GM18873 (cell line): ENCODE measurements at regions not wholly inside any gene's neighbourhood (a gene's known extent, or its start where the extent isn't known, plus 50 kb on each side); places are given as distances from the start of the nearest gene placed in this dataset.
"Not testable (repeated sequence)": the region's sequence is repeated elsewhere in the genome, so short reads cannot be mapped to it uniquely, and the experiment has no call there.

ENCODE experiments used
- ATAC-seq: cut with Tn5 transposase; IDR thresholded peaks from one replicate; pipeline ENCODE4 v1.9.1; 2021; ENCODE audit warnings: mild to moderate bottlenecking, moderate library complexity, moderate number of reproducible peaks; ENCODE audit not compliant: unreplicated experiment, low FRiP score

DNA sequence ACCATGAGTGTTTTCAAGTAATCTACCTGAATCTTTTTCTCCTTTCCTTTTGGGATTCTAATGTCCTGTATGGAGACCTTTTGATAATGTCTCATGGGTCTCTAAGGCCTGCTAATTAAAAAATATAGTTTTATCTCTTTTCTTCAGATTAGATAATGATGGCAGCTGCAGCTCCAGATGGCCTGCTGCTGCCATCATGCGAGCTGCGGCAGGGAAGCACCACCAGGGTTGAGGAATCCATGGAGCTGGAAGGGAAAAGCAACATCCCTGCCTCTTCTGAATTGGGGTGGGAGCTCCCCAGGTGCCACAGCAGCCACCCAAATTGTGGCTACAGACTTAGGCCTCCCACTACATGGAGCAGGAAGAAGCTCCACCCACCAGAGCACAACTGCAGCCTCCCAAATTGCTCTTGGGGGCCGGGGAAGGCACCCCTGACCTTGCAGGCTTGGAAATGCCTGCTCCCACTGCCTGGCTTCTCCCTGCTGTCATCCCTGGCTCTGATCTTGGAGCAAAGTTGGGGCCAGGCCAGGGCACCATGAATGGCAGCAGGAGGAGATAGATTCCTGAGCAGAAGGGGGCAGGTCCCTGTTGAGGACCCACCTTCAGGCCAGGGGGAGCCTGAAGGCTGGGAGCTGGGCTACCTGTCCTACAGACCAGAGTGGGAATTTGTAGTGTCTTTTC, 189.6 kb upstream of the MAN1A1 start:
- ATAC-seq = no peak

DNA sequence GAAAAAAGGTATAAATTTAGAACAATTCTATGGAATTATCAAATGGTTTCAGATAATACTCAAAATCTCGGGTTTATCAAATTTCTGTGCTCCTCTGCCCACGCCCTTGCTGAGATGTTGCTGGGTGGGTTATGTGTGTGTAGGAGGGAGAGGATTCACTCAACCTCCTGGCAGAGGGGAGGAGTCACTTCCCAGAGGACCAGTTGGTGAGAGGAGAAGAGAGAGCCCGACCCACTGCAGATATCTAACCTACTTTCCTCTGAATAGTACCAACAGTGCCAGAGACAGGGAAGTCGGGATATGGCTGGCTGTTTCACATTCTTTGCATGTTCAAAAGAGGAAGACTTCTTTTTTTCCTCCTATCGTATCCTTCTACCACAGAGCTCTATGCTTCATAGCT, 187.1 kb upstream of the MAN1A1 start:
- ATAC-seq = no peak

DNA sequence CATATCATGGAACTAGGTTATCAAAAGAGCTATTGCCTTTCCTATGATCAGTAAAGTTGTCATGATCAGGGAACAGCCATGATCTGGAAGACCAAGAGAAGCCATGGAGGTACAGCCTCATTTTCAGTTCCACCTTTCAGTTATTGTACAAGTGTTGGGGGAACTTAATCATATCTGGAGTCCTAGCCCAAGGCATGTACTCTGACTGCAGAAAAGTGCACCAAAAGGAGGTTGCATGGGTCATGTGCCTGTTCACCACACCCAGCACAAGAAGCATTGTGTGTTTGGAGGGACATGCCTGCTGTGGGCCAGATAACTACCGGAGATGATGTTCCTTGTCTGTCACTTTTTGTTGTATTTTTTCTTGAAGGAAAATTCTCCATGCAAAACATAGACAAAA, 185.8 kb upstream of the MAN1A1 start:
- ATAC-seq = no peak

DNA sequence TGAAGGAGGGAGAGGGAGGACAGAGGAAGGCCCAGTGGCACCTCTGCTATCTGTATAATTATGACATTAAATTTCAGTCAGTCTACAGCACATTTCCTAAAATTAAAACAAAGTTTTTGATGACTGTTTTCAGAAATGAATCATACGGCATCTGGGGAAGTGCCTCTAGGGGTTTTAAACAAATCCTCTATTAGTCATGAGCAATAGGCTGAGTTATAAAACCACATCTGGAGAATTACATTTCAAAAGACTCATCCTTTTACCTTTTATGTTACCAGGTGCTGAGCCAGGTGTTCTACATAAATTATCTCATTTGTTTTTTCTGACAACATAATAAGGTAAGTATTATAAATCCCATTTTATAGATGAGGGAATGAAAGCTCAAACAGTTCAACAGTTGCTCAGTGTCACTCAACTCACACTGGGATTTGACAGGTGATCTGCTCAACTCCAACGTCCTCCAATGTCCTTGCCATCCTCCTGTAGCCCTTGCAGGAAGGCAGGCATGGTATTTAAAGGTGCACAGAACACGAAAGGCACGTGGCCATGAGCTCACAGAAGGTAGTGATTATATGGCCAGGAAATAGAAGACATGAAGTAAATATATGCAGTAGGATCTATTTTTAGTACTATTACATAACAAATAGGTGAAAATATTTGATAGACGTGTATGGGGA, 184.2 kb upstream of the MAN1A1 start:
- peak; percentile 61 for ATAC-seq

DNA sequence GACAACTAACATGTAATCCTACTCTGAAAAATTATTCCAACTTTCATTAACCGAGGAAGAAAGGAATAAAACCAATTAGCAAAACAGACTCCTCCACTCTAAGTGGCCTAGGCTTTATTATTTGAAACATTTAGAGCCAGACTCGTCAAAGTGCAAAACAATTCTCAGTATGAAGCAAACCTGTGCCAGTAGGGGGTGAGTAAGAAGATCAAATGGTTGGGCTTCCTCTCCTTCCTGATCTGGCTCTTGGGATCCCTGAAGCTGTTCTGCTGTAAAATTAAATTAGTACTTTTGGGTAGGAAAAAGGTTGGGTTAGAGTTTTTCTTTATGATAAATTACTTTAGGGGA, 177.6 kb upstream of the MAN1A1 start:
- ATAC-seq = no peak

DNA sequence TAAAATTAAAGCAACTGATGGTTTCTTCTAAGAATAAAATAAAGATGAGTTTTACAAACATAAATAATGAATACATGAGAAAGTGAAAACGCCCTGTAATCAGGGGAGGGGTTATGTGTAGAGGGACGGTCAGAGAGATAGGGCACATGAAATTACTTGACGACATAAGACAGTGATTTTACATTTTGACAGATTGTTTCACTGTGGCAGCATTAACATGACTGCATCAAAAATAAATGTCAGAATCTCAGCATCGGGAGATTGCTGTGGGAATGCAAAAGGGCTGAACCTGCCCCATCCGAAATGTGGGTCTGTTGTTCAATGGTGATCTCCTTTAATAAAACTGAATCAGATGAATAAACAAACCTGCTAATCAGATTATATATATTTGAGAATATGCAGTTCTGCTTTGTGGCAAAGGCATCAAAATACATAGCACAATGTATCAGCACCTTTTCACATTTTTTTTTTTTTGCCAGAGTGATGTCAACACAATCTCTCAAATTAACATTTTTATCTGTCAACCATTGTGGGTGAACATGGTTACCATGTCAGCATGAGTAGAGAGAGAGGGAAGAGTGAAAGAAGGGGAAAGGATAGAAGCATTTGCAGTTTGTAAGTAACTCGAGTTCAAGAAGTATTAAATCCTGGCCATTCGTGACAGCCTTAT, 177.1 kb upstream of the MAN1A1 start:
- no peak for ATAC-seq

DNA sequence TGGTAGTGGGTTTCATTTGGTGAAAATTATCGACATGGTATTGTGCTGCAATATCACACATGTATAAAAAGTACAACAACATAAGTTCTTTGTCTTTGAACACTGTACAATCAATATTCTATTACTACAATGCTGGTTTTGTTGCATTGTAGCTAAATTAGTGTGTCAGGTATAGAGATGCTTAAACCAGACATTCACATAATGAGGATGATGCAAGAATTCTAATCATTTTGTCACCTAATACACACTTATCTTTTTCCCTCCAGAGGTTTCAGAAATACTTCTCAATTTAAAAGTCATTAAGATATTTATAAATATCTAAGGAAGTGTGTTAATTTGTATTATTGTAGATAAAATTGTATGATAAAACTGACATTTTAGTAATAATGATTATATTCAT, 174.8 kb upstream of the MAN1A1 start:
- no peak for ATAC-seq

DNA sequence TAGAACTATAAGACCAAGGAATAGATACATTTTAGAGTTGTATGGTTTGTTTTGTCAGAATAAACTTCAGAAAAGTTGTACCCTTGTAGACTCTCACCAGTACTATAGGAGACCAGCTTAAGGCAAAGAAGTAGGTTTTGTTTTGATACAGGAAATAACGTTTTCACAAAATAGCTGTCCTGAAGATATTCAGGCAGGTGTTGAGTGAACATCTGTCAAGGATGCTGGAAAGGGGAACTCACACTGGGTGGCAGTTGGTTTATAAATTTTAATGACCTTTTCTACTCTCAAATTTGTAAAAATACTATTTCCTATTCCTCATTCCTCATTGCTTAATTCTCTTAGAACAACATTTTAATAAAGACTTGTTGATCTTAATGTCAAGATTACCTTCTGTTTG, 174.0 kb upstream of the MAN1A1 start:
- no peak for ATAC-seq

DNA sequence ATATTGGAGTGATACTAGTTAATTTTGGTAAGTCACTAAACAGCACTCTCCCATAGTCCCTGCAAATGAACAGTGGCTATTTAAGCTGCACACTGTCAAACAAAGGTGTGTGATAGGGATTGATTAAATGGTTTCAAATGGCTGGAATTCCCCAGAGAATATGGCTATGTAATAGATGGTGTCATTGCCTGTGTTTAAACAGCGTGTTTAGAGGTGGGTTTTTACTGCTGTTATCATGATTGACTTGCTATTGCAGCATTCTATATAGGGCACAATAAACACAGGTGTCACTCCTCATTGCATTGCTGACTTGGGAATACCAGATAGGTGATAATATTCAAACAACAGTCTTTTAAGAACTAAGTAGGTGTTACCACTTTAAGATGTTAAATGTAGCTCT, 171.7 kb upstream of the MAN1A1 start:
- no peak for ATAC-seq

DNA sequence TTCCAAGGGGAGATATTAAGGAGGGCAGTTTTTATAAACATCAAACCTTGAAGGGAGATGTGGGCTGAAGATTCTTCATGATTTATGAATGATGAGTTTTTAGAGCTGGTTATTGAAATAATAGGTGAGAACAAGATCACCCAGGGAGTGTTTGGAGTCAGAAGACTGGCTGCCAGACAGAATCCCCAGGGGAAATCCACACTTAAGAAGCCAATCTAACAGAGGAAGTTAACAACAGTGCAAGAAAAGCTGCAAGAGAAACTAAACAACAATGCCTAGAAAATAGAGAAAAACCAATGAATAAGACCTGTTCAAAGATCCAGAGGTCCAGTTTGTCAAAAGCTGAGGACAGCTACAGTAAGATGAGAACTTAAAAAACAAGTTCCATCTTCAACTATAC, 167.9 kb upstream of the MAN1A1 start:
- ATAC-seq = no peak

DNA sequence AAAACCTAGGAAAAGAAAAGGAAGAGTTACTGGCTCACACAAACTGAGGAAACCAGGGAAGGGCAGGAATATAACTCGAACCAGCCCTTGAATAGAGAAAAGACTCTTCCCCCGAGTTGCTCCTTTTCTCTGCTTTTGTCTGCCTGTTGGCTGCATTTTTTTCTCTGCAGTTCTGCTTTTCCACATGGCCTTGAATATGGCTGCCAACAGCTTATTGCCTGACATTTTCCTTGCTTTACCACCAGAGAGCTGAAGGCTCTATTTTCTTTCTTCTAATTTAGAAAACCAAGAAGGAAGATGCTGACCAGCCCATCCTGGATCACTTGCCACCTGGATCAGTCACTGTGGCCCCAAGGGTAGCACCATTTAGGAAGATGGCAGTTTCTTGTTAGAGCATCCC, 164.8 kb upstream of the MAN1A1 start:
- no peak for ATAC-seq

DNA sequence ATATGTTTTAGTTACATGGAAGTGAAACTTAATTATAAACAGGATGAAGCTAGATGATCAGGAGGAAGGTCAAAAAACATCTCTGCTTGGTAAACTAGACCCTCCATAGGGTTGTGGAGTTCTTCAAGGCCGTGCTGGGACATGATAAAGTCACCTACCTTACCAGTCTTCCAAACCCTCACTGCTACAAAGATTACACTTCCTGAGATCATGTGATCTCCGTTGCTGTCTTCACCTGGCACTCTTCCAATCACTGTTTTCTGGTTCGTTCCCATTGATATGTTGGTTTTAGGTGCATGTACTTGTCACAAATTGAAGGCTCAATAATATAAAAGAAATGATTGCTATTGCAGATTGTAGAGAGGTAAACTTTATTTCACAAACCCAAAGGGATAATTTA, 161.5 kb upstream of the MAN1A1 start:
- no peak for ATAC-seq

DNA sequence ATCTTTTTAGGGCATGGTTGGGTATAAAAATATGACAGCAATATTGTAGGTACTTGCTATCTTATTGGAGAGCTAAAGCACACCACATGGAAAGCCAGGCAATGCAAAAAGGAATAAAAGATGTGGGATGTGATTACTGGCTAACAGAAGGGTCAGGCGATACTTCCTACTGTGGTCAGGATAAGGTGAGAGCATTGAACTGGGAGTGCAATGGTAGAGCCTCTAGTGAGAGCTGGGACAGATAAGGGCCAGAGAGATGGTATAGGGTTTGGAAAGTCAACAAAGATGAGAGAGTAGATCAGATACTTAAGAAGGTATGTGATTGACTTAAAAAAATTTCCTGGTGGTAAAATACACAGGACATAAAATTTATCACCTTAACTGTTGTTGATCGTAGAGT, 160.7 kb upstream of the MAN1A1 start:
- ATAC-seq = no peak

DNA sequence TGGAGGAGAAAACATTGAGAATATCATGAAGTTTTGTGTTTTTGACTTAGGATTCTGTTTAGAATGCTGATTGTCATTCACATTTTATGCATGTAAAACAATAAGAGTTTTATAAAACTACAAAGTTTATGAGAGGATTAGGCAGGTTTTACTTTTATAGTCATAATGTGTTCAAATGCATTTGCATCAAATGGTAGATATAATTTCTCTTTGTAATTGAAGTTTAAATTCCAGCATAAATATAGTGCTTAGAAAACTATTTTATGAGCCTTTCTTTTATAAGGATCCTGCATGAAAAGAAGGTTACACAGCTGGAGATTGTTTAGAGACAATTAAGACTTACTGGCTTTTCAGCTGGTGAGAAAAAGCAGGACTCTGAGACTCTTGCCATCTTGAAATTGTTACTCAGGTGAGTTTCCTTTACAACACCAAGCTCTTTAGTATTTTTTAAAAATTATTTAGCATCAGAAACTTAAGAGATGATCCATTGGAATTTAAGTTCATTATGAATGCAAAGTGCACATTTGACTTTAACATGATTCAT, 157.1 kb upstream of the MAN1A1 start:
- no peak for ATAC-seq

DNA sequence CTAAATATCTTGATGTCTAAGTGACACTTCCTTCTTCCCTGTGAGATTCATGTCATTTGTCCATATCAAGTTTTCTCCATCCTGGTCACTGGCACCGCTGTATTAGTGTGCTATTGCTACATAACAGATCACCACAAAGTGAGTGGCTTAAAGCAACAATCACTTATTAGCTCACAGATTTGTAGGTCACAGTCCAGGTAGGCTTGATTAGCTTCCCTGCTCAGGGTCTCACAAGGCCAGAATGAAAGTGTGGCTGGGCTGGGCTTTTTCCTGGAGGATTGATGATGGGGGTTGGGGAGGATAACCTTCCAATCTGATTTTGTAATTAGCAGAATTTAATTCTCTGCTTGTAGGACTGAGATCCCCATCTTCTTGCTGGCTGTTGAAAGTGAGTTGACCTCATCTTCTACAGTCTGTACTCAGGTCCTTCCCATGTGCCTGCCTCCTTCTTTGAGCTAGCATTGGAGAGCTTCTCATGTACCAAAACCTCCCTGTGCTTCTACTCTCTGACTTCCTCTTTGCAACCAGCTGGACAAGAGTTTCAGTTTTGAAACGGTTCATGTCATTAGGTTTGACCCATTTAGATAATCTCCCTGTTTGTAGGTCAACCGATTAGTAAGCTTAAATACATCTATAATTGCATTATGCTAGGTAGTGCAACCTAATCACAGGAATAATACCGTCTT, 152.4 kb upstream of the MAN1A1 start:
- peak; percentile 69 for ATAC-seq

DNA sequence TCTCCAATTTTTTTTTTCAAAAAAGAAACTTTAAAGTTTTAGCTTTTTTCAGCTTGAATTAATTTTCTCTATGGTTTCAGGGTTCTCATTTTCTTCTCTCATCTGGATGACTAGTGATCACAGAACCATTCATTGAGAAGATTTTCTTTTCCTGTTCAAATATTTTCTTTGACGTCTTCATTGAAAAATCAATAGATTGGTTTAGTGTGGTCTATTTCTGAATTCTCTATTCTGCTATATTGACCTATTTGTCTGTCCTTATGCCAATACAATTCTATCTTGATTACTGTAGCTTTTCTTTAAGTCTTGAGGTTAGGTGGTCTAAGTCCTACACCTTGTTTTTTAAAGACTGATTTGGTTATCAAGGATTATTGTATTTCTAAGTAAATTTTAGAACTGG, 150.2 kb upstream of the MAN1A1 start:
- ATAC-seq = no peak

DNA sequence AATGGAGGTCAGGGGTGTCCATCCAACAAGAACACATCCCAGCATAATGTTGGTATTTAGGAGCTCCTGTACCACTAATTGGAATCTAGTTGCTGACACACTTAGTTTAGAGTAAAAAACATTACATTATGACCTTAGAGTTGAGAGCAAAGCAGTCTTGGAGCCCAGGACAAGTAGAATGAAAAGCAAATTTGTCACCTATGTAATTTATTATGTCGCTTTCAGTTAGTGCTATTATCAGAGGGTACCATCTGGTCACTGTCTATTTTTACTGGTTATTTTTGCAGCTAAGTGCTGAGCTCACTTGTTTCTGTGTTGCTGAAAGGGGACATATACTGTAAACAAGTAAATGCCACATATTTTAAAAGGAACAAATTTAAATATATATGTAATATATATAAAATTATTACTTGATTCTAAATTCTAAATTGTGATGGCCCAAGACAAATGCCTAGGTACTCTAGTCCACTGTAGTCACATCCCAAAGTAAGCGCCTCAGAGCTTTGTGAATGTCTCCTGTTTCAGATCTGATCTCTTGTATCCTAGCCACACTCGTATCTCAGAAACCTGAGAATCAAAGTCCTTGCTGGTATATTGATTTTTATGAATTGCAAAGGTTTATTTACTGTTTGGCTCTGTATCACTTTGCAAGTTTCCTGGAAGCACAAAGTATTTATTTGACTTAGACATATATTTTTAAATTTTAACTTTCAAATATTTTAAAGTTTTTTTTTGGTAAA, 148.6 kb upstream of the MAN1A1 start:
- no peak for ATAC-seq

DNA sequence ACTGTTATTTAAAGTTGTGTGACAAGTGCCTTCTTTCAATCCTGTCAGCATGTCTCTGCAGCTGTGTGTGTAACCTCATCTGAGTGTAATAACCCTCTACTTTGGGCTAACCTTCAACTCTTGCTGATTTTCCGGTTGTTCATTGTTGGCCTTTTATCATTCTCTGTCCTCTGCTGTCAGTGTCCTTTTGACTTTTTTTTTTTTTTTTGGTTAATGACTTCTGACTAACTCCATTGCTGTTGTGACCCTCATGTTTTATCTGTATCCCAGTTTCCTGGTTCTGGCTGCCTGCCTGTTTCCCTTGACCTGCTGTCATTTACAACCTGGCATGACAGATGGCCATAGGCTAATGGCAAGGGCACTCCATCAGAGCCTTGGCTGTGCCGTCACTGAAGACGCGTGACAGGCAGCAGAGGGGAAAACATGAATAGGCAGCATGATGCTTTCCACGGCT, 145.7 kb upstream of the MAN1A1 start:
- ATAC-seq = no peak

DNA sequence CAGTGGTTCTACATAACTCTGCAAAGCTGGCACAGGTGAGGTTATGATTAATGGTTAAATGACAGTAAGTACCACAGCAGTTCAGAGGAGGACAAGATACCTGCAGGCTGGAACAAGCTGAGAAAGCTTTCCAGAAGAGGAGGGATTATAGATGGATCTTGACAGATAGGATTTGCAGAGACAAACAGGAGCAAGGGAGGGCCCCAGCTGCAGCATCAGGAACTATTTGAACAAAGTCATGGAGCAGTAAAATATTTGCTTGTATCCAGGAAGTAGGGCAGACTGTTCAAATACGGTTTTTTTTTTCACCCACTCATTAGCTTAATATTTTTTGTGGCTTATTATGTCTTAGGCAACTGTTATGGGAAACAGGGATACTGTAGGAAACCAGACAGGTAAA, 144.4 kb upstream of the MAN1A1 start:
- no peak for ATAC-seq

DNA sequence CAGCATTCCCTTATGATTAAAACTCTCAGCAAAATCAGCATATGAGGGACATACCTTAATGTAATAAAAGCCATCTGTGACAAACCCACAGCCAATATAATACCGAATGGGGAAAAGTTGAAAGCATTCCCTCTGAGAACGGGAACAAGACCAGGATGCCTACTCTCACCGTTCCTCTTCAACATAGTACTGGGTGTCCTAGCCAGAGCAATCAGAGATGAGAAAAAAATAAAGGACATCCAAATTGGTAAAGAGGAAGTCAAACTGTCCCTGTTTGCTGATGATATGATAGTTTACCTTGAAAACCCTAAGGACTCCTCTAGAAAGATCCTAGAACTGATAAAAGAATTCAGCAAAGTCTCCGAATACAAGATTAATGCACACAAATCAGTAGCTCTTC, 141.6 kb upstream of the MAN1A1 start:
- ATAC-seq = not testable (repeated sequence)
